Left ventricle myocardium inferior (tissue), 1 donor: ENCODE measurements at regions not wholly inside any gene's neighbourhood (a gene's known extent, or its start where the extent isn't known, plus 50 kb on each side); places are given as distances from the start of the nearest gene placed in this dataset.

Source experiments
- DNase-seq: peaks from one replicate; pipeline ENCODE4 v3.0.0-alpha.2; 2020
- H3K27ac ChIP-seq: fragments of 200-600 bp; replicated peaks from 2 replicates; pipeline ENCODE4 v1.8.0; 2021
- H3K27me3 ChIP-seq: fragments of 200-600 bp; 2 replicates; pipeline ENCODE4 v1.8.0; 2021; ENCODE audit warnings: low read depth
- H3K36me3 ChIP-seq: fragments of 200-600 bp; 2 replicates; pipeline ENCODE4 v1.8.0; 2021
- H3K4me1 ChIP-seq: fragments of 200-600 bp; 2 replicates; pipeline ENCODE4 v1.8.0; 2021
- H3K4me3 ChIP-seq: fragments of 200-600 bp; 2 replicates; pipeline ENCODE4 v1.8.0; 2021; ENCODE audit warnings: mild to moderate bottlenecking, moderate library complexity
- H3K9me3 ChIP-seq: fragments of 200-600 bp; replicated peaks from 2 replicates; pipeline ENCODE4 v1.8.0; 2021
- intact Hi-C: fragments of 100-400 bp; cut with micrococcal nuclease; formaldehyde crosslinking; loops from one replicate; pipeline ENCODE4 v1.11.0; 2022
- TF ChIP-seq, protein P1 (sequence below): fragments of 200-600 bp; IDR thresholded peaks from 2 replicates; pipeline ENCODE4 v1.8.0; 2021; ENCODE audit warnings: antibody characterized with exemption, mild to moderate bottlenecking, borderline replicate concordance
- donor health status: DM: no; HTN: yes; CAD: no; lungs with severe emphysema.

DNA sequence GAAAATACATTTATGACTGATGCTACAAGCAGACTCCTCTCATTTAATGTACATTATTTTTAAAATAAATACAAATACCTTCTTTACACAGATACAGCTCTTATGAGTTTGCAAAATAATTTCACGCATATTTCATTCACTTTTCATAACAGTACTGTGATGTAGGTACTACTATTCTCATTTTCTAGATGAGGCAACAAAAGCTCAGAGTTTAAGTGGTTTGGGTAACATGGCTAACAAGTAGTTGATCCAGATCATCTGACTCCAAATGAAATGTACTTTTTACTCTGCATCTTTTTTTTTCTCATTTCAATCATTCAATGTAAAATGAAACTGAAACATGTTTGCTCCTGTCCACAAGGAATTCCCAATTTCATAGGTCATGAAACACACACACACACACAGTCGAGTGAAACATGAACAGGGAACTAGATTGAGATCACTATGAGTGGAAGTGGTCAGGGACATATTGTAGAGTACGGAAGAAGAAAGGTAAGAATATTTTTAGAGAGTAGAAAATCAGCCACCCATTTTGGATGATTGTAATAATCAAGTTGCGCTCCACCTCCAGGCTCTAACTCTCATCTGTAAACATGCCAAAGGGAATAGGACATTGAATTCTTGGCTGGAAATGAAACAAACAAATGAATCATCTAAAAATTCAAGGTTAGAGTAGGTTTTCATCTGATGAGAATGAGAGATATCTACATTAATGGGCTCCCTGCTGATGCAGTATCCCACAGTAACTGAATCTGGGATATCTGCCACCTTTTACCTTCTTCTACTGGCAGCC is 92.4 kb downstream of the CLDN1 start:
- intact Hi-C loops = no loop called here
- TF ChIP-seq, protein P1, sequence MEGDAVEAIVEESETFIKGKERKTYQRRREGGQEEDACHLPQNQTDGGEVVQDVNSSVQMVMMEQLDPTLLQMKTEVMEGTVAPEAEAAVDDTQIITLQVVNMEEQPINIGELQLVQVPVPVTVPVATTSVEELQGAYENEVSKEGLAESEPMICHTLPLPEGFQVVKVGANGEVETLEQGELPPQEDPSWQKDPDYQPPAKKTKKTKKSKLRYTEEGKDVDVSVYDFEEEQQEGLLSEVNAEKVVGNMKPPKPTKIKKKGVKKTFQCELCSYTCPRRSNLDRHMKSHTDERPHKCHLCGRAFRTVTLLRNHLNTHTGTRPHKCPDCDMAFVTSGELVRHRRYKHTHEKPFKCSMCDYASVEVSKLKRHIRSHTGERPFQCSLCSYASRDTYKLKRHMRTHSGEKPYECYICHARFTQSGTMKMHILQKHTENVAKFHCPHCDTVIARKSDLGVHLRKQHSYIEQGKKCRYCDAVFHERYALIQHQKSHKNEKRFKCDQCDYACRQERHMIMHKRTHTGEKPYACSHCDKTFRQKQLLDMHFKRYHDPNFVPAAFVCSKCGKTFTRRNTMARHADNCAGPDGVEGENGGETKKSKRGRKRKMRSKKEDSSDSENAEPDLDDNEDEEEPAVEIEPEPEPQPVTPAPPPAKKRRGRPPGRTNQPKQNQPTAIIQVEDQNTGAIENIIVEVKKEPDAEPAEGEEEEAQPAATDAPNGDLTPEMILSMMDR = no peak
- H3K9me3 ChIP-seq = no peaks in the 10 kb centered on the region
- H3K4me1 ChIP-seq = no peaks in the 10 kb centered on the region
- no peak for DNase-seq
- no peak overlapping the region for H3K4me3 ChIP-seq
- no peaks in the 10 kb centered on the region for H3K36me3 ChIP-seq
- no peak overlapping the region for H3K27ac ChIP-seq
- H3K27me3 ChIP-seq = no peaks in the 10 kb centered on the region

DNA sequence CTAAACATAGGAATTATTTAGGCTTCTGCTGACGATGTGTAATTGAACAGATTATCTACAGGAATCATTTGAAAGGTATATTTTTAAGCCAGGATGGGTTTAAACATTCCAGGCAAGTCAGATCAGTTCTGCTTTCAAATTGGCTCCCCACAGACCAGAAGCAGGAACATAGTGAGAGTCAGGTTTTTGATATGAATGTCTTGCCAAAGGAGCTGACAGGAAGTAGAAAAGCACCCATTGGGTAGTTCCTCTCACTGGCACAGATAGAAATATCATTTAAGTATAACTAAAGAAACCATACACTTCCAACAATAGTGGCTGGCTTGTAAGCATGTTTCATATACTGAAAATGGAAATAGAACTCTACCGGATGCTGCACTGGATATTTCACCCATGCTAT is 95.2 kb downstream of the CLDN1 start:
- intact Hi-C loops = no loop called here
- Histone ChIP-seq H3K27me3 (no peaks in the 10 kb centered on the region), H3K27ac (no peak overlapping the region), H3K36me3 (no peaks in the 10 kb centered on the region), H3K4me1 (no peaks in the 10 kb centered on the region), H3K9me3 (no peaks in the 10 kb centered on the region), H3K4me3 (no peak overlapping the region)
- DNase-seq = no peak
- TF ChIP-seq, protein P1 = no peak

DNA sequence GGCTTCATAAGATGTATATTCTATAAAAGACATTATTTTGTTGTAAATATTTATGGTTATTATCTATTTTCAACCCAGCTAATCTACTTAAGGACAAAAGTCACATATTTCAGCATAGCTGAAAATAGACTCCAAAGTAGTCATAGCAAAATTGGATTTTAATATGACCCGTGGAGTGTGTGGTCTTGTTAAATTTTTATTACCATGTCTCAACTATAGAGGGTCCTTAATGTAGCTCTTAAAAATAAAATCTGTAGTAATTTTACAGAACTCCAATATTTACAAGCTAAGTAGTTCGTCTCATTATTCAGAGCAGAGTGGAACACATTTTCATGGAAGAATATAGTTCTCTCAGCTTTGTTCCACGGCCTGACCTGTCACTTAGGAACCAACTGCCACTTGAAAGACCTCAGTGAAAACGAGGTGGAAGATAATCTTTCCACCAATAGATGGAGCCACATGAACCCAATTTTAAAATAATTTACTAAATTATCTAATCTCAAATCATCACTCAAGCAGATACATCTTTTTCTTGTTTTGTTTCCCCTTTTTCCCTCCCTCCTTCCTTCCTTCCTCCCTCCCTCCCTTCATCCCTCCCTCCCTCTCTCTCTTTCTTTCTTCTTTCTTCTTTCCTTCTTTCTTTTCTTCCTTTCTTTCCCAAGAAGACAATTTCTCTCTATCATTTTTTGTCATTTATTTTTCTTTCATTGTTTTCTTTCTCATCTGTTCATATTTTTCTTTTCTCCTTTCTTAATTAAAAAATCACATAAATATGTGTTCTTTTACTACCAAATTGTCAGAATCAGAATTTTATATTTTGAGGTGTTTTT is 97.2 kb downstream of the CLDN1 start:
- no peak for DNase-seq
- peaks cover 9% of the 10 kb centered on the region for H3K9me3 ChIP-seq
- no peak overlapping the region for H3K4me3 ChIP-seq
- H3K27ac ChIP-seq = no peak overlapping the region
- intact Hi-C loops = no loop called here
- no peaks in the 10 kb centered on the region for H3K36me3 ChIP-seq
- TF ChIP-seq, protein P1 = peak; percentile 54
- H3K27me3 ChIP-seq = no peaks in the 10 kb centered on the region
- H3K4me1 ChIP-seq = no peaks in the 10 kb centered on the region

DNA sequence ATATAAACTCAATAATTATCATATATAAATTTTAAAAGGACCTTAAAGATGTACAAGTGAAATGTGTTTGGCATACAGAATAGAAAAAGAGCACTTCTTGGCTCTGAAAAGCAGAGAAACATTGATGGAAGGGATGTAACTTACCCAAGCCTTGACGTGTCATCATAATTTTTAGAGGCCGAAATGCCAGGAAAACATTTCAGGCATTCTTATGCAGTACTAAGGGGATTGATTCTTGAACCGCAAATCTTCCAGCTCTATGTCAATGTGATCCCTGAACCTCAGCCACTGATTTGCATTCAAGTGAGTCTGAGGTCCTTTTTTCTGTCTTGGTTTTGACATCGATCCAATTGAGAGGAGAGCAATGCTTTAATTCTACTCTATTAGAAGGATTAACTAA is 97.8 kb downstream of the CLDN1 start:
- no peak for DNase-seq
- TF ChIP-seq, protein P1 = no peak
- Histone ChIP-seq H3K27me3 (no peaks in the 10 kb centered on the region), H3K27ac (no peak overlapping the region), H3K9me3 (peaks cover 11% of the 10 kb centered on the region), H3K36me3 (no peaks in the 10 kb centered on the region), H3K4me1 (no peaks in the 10 kb centered on the region), H3K4me3 (no peak overlapping the region)
- intact Hi-C loops = no loop called here

DNA sequence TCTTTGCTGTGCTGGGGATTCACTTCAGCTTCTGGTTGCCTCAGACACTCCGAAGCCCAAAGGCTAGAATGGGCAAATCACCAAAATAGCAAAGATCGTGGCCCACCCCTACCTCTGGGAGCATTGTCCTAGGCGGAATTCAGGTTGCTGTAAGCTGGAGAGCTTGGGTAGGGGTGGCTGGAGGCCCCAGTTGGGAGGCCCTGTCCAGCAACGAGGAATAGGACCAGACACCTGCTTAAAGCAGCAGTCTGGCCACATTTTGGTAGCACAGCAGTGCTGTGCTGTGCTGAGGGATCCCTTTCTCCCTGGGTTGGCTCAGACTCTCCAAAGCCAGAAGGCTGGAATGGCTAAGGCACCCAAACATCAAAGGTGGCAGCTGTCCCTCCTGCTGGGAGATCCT is 99.3 kb downstream of the CLDN1 start:
- TF ChIP-seq, protein P1 = no peak
- H3K27me3 ChIP-seq = no peaks in the 10 kb centered on the region
- intact Hi-C loops = no loop called here
- peaks cover 11% of the 10 kb centered on the region for H3K9me3 ChIP-seq
- H3K4me1 ChIP-seq = no peaks in the 10 kb centered on the region
- H3K27ac ChIP-seq = no peak overlapping the region
- no peak for DNase-seq
- H3K4me3 ChIP-seq = no peak overlapping the region
- no peaks in the 10 kb centered on the region for H3K36me3 ChIP-seq
